ENCODE measurements at regions not wholly inside any gene's neighbourhood (a gene's known extent, or its start where the extent isn't known, plus 50 kb on each side); places are given as distances from the start of the nearest gene placed in this dataset.

- TF ChIP-seq CTCF (conservative IDR thresholded peaks at IDR 0.05) = no peak
- TF ChIP-seq ZFX (IDR thresholded peaks at IDR 0.05) = no peak
Observed at GRCh38 chr11:95563859-95564258, 225.7 kb downstream of the FAM76B start.

Measured in C4-2B (cell line).